ENCODE measurements at regions not wholly inside any gene's neighbourhood (a gene's known extent, or its start where the extent isn't known, plus 50 kb on each side); places are given as distances from the start of the nearest gene placed in this dataset.
A peak's percentile ranks its signal among the peaks of the same experiment; 100 is the strongest.

DNA sequence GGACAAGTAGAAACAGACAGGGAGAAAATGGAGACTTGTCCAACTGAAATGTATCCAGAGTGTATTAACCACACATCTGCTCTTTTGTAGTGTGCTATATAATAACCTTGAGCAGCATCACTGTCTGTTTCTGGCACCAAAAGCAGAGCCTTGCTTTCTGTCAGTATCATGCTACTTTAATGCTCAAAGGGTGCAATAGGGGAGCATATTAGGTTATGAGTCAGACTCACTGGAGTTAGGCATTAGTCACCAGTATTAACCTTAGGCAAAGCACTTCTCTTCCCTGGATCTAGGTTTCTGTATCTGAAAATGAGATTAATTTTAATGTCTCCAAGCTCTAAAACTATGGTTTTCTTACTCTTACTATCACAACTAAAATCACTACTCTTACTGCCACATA, 280.1 kb downstream of the TFAP2B start:
- no peak overlapping the region for H3K4me3 Mint-ChIP-seq (ENCODE audit: unreplicated experiment)
- Histone ChIP-seq H3K79me2 (ENCODE audit: insufficient read depth, low read length) (no peaks in the 10 kb centered on the region), H3K36me3 (ENCODE audit: insufficient read depth, low read length) (no peaks in the 10 kb centered on the region), H3K9me3 (ENCODE audit: insufficient read depth, low read depth, low read length) (no peaks in the 10 kb centered on the region), H3K4me2 (ENCODE audit: low read length) (no peak overlapping the region), H3K27me3 (ENCODE audit: insufficient read depth, low read length) (no peaks in the 10 kb centered on the region), H3K4me1 (ENCODE audit: insufficient read depth, low read length) (no peaks in the 10 kb centered on the region), H3K4me3 (ENCODE audit: insufficient read depth, low read depth, low read length) (no peak overlapping the region), H2AFZ (ENCODE audit: low read depth, low read length) (no peak overlapping the region), H3K27ac (ENCODE audit: low read depth, low read length) (no peak overlapping the region), H3K9ac (ENCODE audit: low read length) (no peak overlapping the region), H4K20me1 (ENCODE audit: insufficient read depth, low read length) (no peaks in the 10 kb centered on the region)
- FAIRE-seq (no peak), DNase-seq (ENCODE audit: low read depth) (no peak)
- H3K36me3 Mint-ChIP-seq (ENCODE audit: low read depth, unreplicated experiment), result no peaks in the 10 kb centered on the region
- peaks cover 3% of the 10 kb centered on the region for H3K4me1 Mint-ChIP-seq (ENCODE audit: low read depth, unreplicated experiment)
- H3K27me3 Mint-ChIP-seq (ENCODE audit: low read depth, unreplicated experiment), result peaks cover 2% of the 10 kb centered on the region
- no peak overlapping the region for H3K27ac Mint-ChIP-seq (ENCODE audit: unreplicated experiment)
- no peaks in the 10 kb centered on the region for H3K9me3 Mint-ChIP-seq (ENCODE audit: unreplicated experiment)
- no peak for TF ChIP-seq EZH2 (IDR thresholded peaks at IDR 0.05; ENCODE audit: insufficient read depth, low read length)
- TF ChIP-seq, protein P1, sequence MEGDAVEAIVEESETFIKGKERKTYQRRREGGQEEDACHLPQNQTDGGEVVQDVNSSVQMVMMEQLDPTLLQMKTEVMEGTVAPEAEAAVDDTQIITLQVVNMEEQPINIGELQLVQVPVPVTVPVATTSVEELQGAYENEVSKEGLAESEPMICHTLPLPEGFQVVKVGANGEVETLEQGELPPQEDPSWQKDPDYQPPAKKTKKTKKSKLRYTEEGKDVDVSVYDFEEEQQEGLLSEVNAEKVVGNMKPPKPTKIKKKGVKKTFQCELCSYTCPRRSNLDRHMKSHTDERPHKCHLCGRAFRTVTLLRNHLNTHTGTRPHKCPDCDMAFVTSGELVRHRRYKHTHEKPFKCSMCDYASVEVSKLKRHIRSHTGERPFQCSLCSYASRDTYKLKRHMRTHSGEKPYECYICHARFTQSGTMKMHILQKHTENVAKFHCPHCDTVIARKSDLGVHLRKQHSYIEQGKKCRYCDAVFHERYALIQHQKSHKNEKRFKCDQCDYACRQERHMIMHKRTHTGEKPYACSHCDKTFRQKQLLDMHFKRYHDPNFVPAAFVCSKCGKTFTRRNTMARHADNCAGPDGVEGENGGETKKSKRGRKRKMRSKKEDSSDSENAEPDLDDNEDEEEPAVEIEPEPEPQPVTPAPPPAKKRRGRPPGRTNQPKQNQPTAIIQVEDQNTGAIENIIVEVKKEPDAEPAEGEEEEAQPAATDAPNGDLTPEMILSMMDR (IDR thresholded peaks at IDR 0.05; ENCODE audit: insufficient read depth, low read depth, low read length), result no peak

DNA sequence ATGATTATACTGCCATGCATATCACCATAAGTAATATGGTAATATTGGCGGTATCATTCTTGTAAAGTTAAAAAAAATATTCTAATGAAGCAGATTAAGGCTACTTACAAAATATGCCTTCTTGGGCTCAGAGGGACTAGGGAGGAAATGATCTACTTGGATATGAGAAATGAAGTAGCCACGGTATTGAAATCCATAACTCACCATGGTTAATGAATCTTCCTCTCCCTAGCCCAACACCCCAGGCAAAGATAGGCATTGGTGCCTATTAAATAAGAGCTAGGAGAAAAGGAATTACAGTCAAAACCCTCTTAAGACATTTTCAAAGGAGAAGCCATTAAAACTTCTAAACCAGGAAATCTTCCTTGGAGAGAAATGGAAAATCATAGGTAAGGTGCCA, 280.5 kb downstream of the TFAP2B start:
- no peaks in the 10 kb centered on the region for H3K9me3 Mint-ChIP-seq (ENCODE audit: unreplicated experiment)
- H3K27me3 Mint-ChIP-seq (ENCODE audit: low read depth, unreplicated experiment), result peaks cover 2% of the 10 kb centered on the region
- Histone ChIP-seq H3K9me3 (ENCODE audit: insufficient read depth, low read depth, low read length) (no peaks in the 10 kb centered on the region), H2AFZ (ENCODE audit: low read depth, low read length) (no peak overlapping the region), H3K27ac (ENCODE audit: low read depth, low read length) (no peak overlapping the region), H3K79me2 (ENCODE audit: insufficient read depth, low read length) (no peaks in the 10 kb centered on the region), H3K27me3 (ENCODE audit: insufficient read depth, low read length) (no peaks in the 10 kb centered on the region), H4K20me1 (ENCODE audit: insufficient read depth, low read length) (no peaks in the 10 kb centered on the region), H3K36me3 (ENCODE audit: insufficient read depth, low read length) (no peaks in the 10 kb centered on the region), H3K4me1 (ENCODE audit: insufficient read depth, low read length) (no peaks in the 10 kb centered on the region), H3K9ac (ENCODE audit: low read length) (no peak overlapping the region), H3K4me3 (ENCODE audit: insufficient read depth, low read depth, low read length) (no peak overlapping the region), H3K4me2 (ENCODE audit: low read length) (no peak overlapping the region)
- DNase-seq (ENCODE audit: low read depth), result no peak
- H3K27ac Mint-ChIP-seq (ENCODE audit: unreplicated experiment), result no peak overlapping the region
- peaks cover 3% of the 10 kb centered on the region for H3K4me1 Mint-ChIP-seq (ENCODE audit: low read depth, unreplicated experiment)
- TF ChIP-seq, protein P1 (IDR thresholded peaks at IDR 0.05; ENCODE audit: insufficient read depth, low read depth, low read length), result no peak
- TF ChIP-seq EZH2 (IDR thresholded peaks at IDR 0.05; ENCODE audit: insufficient read depth, low read length), result no peak
- FAIRE-seq, result no peak
- H3K36me3 Mint-ChIP-seq (ENCODE audit: low read depth, unreplicated experiment), result no peaks in the 10 kb centered on the region
- H3K4me3 Mint-ChIP-seq (ENCODE audit: unreplicated experiment), result no peak overlapping the region

DNA sequence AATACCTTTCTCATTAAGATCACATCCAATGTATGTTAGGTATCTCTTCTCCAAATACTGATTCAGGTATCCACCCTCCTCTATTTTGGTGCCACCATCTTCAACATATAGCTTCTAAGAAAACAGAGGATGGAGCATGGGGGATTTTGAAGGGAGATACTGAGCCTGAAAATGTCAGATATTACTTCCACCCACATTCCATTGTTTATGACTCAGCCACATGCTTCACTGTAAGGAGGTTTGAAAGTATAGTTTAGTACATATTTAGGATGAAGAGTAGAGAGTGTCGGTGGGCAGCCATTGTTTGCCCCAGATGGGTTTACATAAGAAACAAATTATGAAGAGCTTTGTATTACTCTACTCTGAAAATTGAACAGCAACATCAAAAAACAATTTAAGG, 286.7 kb downstream of the TFAP2B start:
- no peak overlapping the region for H3K4me3 ChIP-seq (ENCODE audit: insufficient read depth, low read depth, low read length)
- Mint-ChIP-seq H3K9me3 (ENCODE audit: unreplicated experiment) (no peaks in the 10 kb centered on the region), H3K36me3 (ENCODE audit: low read depth, unreplicated experiment) (no peaks in the 10 kb centered on the region), H3K27ac (ENCODE audit: unreplicated experiment) (peak overlapping the region; percentile 77), H3K4me1 (ENCODE audit: low read depth, unreplicated experiment) (peaks cover 7% of the 10 kb centered on the region), H3K27me3 (ENCODE audit: low read depth, unreplicated experiment) (peaks cover 2% of the 10 kb centered on the region), H3K4me3 (ENCODE audit: unreplicated experiment) (no peak overlapping the region)
- H3K27me3 ChIP-seq (ENCODE audit: insufficient read depth, low read length), result no peaks in the 10 kb centered on the region
- H3K27ac ChIP-seq (ENCODE audit: low read depth, low read length), result no peak overlapping the region
- no peak for DNase-seq (ENCODE audit: low read depth)
- H3K9me3 ChIP-seq (ENCODE audit: insufficient read depth, low read depth, low read length), result peaks cover 3% of the 10 kb centered on the region
- TF ChIP-seq, protein P1 (IDR thresholded peaks at IDR 0.05; ENCODE audit: insufficient read depth, low read depth, low read length), result no peak
- TF ChIP-seq EZH2 (IDR thresholded peaks at IDR 0.05; ENCODE audit: insufficient read depth, low read length), result no peak
- no peaks in the 10 kb centered on the region for H4K20me1 ChIP-seq (ENCODE audit: insufficient read depth, low read length)
- H3K9ac ChIP-seq (ENCODE audit: low read length), result no peak overlapping the region
- H3K79me2 ChIP-seq (ENCODE audit: insufficient read depth, low read length), result no peaks in the 10 kb centered on the region
- H3K4me1 ChIP-seq (ENCODE audit: insufficient read depth, low read length), result no peaks in the 10 kb centered on the region
- H3K36me3 ChIP-seq (ENCODE audit: insufficient read depth, low read length), result no peaks in the 10 kb centered on the region
- no peak for FAIRE-seq
- H3K4me2 ChIP-seq (ENCODE audit: low read length), result no peak overlapping the region
- H2AFZ ChIP-seq (ENCODE audit: low read depth, low read length), result no peak overlapping the region
